Activated CD4-positive, alpha-beta T cell treated with anti-CD3 and anti-CD28 coated beads, Interleukin-2, amount 50 U/mL, for 16 hours (primary cell): ENCODE measurements at regions not wholly inside any gene's neighbourhood (a gene's known extent, or its start where the extent isn't known, plus 50 kb on each side); places are given as distances from the start of the nearest gene placed in this dataset.

Experiments used
- DNase-seq: peaks from one replicate; pipeline ENCODE4 v3.0.0-alpha.2; 2020

GRCh38 chr11:128326791-128327190 is 260.6 kb downstream of the ETS1 start:
- no peak for DNase-seq

- DNase-seq: peak; percentile 90
Observed at GRCh38 chr11:128324531-128325141, 262.7 kb downstream of the ETS1 start.

GRCh38 chr11:128324051-128324481 is 263.3 kb downstream of the ETS1 start:
- DNase-seq: no peak

- peak; percentile 80 for DNase-seq
Observed at GRCh38 chr11:128323381-128323780, 264.0 kb downstream of the ETS1 start.

GRCh38 chr11:128318856-128319474 is 268.4 kb downstream of the ETS1 start:
- peak; percentile 94 for DNase-seq

GRCh38 chr11:128316541-128317227 is 270.7 kb downstream of the ETS1 start:
- no peak for DNase-seq

GRCh38 chr11:128315933-128316332 is 271.4 kb downstream of the ETS1 start:
- DNase-seq: no peak

- DNase-seq: no peak
Observed at GRCh38 chr11:128313931-128314330, 273.4 kb downstream of the ETS1 start.

GRCh38 chr11:128311742-128312719 is 275.3 kb downstream of the ETS1 start:
- no peak for DNase-seq

GRCh38 chr11:128310676-128311445 is 276.5 kb downstream of the ETS1 start:
- no peak for DNase-seq

GRCh38 chr11:128310005-128310404 is 277.4 kb downstream of the ETS1 start:
- DNase-seq: no peak

- no peak for DNase-seq
Observed at GRCh38 chr11:128308794-128309193, 278.6 kb downstream of the ETS1 start.

GRCh38 chr11:128305588-128305987 is 281.8 kb downstream of the ETS1 start:
- DNase-seq: no peak

- peak; percentile 51 for DNase-seq
Observed at GRCh38 chr11:128304666-128305485, 282.5 kb downstream of the ETS1 start.

- DNase-seq: no peak
Observed at GRCh38 chr11:128304116-128304515, 283.2 kb downstream of the ETS1 start.

GRCh38 chr11:128303383-128303782 is 284.0 kb downstream of the ETS1 start:
- DNase-seq: no peak

- peak; percentile 95 for DNase-seq
Observed at GRCh38 chr11:128302425-128303186, 284.8 kb downstream of the ETS1 start.

GRCh38 chr11:128301756-128302155 is 285.6 kb downstream of the ETS1 start:
- DNase-seq: no peak

- no peak for DNase-seq
Observed at GRCh38 chr11:128300785-128301184, 286.6 kb downstream of the ETS1 start.

- DNase-seq: no peak
Observed at GRCh38 chr11:128299132-128299726, 288.1 kb downstream of the ETS1 start.
